H9 (cell line): ENCODE measurements at regions not wholly inside any gene's neighbourhood (a gene's known extent, or its start where the extent isn't known, plus 50 kb on each side); places are given as distances from the start of the nearest gene placed in this dataset.
A peak's percentile ranks its signal among the peaks of the same experiment; 100 is the strongest.

Experiments
- DNase-seq: peaks from one replicate; pipeline ENCODE4 v3.0.0-alpha.2; 2017
- H2AFZ ChIP-seq: one replicate; pipeline ENCODE4 v1.6.1; 2013; ENCODE audit warnings: mild to moderate bottlenecking, low read length, control low read depth, moderate library complexity
- H2AK5ac ChIP-seq: 2 replicates; pipeline ENCODE4 v1.6.1; 2013; ENCODE audit warnings: low read length, control low read depth, mixed read lengths; ENCODE audit not compliant: insufficient read length
- H2BK120ac ChIP-seq: one replicate; pipeline ENCODE4 v1.6.1; 2013; ENCODE audit warnings: low read depth, mild to moderate bottlenecking, low read length, control low read depth, inconsistent platforms; ENCODE audit not compliant: poor library complexity, severe bottlenecking
- H2BK12ac ChIP-seq: 2 replicates; pipeline ENCODE4 v1.6.1; 2013; ENCODE audit warnings: low read length, control low read depth, mixed read lengths, low read depth; ENCODE audit not compliant: insufficient read length
- H2BK15ac ChIP-seq: 2 replicates; pipeline ENCODE4 v1.6.1; 2013; ENCODE audit warnings: low read depth, low read length, control low read depth
- H2BK20ac ChIP-seq: one replicate; pipeline ENCODE4 v1.6.1; 2013; ENCODE audit warnings: low read depth, mild to moderate bottlenecking, low read length, control low read depth, inconsistent platforms; ENCODE audit not compliant: poor library complexity, severe bottlenecking
- H2BK5ac ChIP-seq: 2 replicates; pipeline ENCODE4 v1.6.1; 2013; ENCODE audit warnings: low read length, control low read depth, mixed read lengths; ENCODE audit not compliant: insufficient read length
- H3K14ac ChIP-seq: 2 replicates; pipeline ENCODE4 v1.6.1; 2013; ENCODE audit warnings: low read length, control low read depth; ENCODE audit not compliant: insufficient read depth
- H3K18ac ChIP-seq: 2 replicates; pipeline ENCODE4 v1.6.1; 2013; ENCODE audit warnings: low read depth, mild to moderate bottlenecking, mixed read lengths, low read length, control low read depth; ENCODE audit not compliant: insufficient read length
- H3K23ac ChIP-seq: 2 replicates; pipeline ENCODE4 v1.6.1; 2013; ENCODE audit warnings: low read length, control low read depth, mixed read lengths, low read depth; ENCODE audit not compliant: insufficient read length
- H3K23me2 ChIP-seq: 2 replicates; pipeline ENCODE4 v1.6.1; 2013; ENCODE audit warnings: low read depth, mild to moderate bottlenecking, mixed read lengths, low read length, control low read depth; ENCODE audit not compliant: insufficient read length, poor library complexity, severe bottlenecking
- H3K27ac ChIP-seq: 2 replicates; pipeline ENCODE4 v1.5.1; 2013; ENCODE audit warnings: low read length, control low read depth, mixed read lengths, low read depth; ENCODE audit not compliant: insufficient read length
- H3K27me3 ChIP-seq: 2 replicates; pipeline ENCODE4 v1.6.1; 2013; ENCODE audit warnings: low read length, control low read depth, inconsistent platforms; ENCODE audit not compliant: insufficient read depth
- H3K4ac ChIP-seq: 2 replicates; pipeline ENCODE4 v1.6.1; 2013; ENCODE audit warnings: low read depth, mild to moderate bottlenecking, control low read depth, inconsistent platforms, low read length, moderate library complexity
- H3K4me1 ChIP-seq: 2 replicates; pipeline ENCODE4 v1.6.1; 2013; ENCODE audit warnings: low read length, control low read depth, inconsistent platforms; ENCODE audit not compliant: insufficient read depth
- H3K4me2 ChIP-seq: 2 replicates; pipeline ENCODE4 v1.6.1; 2013; ENCODE audit warnings: low read length, control low read depth, mixed read lengths; ENCODE audit not compliant: insufficient read length, insufficient read depth
- H3K56ac ChIP-seq: 2 replicates; pipeline ENCODE4 v1.6.1; 2013; ENCODE audit warnings: low read depth, mild to moderate bottlenecking, mixed read lengths, low read length, control low read depth; ENCODE audit not compliant: insufficient read length
- H3K79me1 ChIP-seq: 2 replicates; pipeline ENCODE4 v1.6.1; 2013; ENCODE audit warnings: low read depth, mild to moderate bottlenecking, moderate library complexity, low read length, control low read depth, inconsistent platforms; ENCODE audit not compliant: insufficient read depth, poor library complexity, severe bottlenecking
- H3K79me2 ChIP-seq: 2 replicates; pipeline ENCODE4 v1.6.1; 2013; ENCODE audit warnings: low read length, control low read depth, inconsistent platforms; ENCODE audit not compliant: insufficient read depth
- H3K9ac ChIP-seq: 2 replicates; pipeline ENCODE4 v1.6.1; 2013; ENCODE audit warnings: low read length, control low read depth, mixed read lengths; ENCODE audit not compliant: insufficient read length; ENCODE audit errors: extremely low read depth
- H3K9me3 ChIP-seq: one replicate; pipeline ENCODE4 v1.6.1; 2013; ENCODE audit warnings: low read depth, low read length, inconsistent platforms; ENCODE audit not compliant: control insufficient read depth
- H3T11ph ChIP-seq: one replicate; pipeline ENCODE4 v1.6.1; 2013; ENCODE audit warnings: mild to moderate bottlenecking, low read length, control low read depth, inconsistent platforms
- H4K20me1 ChIP-seq: one replicate; pipeline ENCODE4 v1.6.1; 2013; ENCODE audit not compliant: control insufficient read depth, insufficient read length, insufficient read depth
- H4K5ac ChIP-seq: 2 replicates; pipeline ENCODE4 v1.6.1; 2013; ENCODE audit warnings: low read depth, mild to moderate bottlenecking, mixed read lengths, low read length, control low read depth; ENCODE audit not compliant: insufficient read length
- H4K8ac ChIP-seq: replicated peaks from 2 replicates; pipeline ENCODE4 v1.6.1; 2013; ENCODE audit warnings: low read length, control low read depth, mixed read lengths, low read depth; ENCODE audit not compliant: insufficient read length
- H4K91ac ChIP-seq: 2 replicates; pipeline ENCODE4 v1.6.1; 2013; ENCODE audit warnings: low read depth, mild to moderate bottlenecking, moderate library complexity, mixed read lengths, low read length, control low read depth; ENCODE audit not compliant: insufficient read length
- H3K27ac Mint-ChIP-seq, 3 experiments: 2 replicates in 2 of 3; 3 replicates in 1 of 3; pipeline ENCODE4 v1.8.0; 2020 to 2021; ENCODE audit warnings: mixed read lengths in 3 of 3, mild to moderate bottlenecking in 1 of 3, moderate library complexity in 1 of 3
- H3K27me3 Mint-ChIP-seq: 2 replicates; pipeline ENCODE4 v1.8.0; 2021; ENCODE audit warnings: low read depth, mild to moderate bottlenecking, moderate library complexity, mixed read lengths
- H3K36me3 Mint-ChIP-seq, 3 experiments: 2 replicates in 2 of 3; 3 replicates in 1 of 3; pipeline ENCODE4 v1.8.0; 2020 to 2021; ENCODE audit warnings: low read depth in 3 of 3, mixed read lengths in 3 of 3; ENCODE audit not compliant: insufficient read depth in 1 of 3
- H3K4me1 Mint-ChIP-seq, 2 experiments: 2 replicates each; pipeline ENCODE4 v1.8.0; 2020; ENCODE audit warnings: mixed read lengths in 2 of 2
- H3K4me3 Mint-ChIP-seq, 2 experiments: 2 replicates in 1 of 2; 3 replicates in 1 of 2; pipeline ENCODE4 v1.8.0; 2020 to 2021; ENCODE audit warnings: mild to moderate bottlenecking in 2 of 2, mixed read lengths in 2 of 2, moderate library complexity in 1 of 2
- H3K9me3 Mint-ChIP-seq, 2 experiments: 2 replicates in 1 of 2; 3 replicates in 1 of 2; pipeline ENCODE4 v1.8.0; 2020; ENCODE audit warnings: mild to moderate bottlenecking in 2 of 2, mixed read lengths in 2 of 2, moderate library complexity in 1 of 2
- WGBS: extraction: QIAGEN DNeasy Blood & Tissue Kit; methylation state at CpG from one replicate; pipeline ENCODE4 v1.1.7; 2013; ENCODE audit warnings: missing lambda C conversion rate, low lambda C conversion rate, mixed read lengths; ENCODE audit not compliant: insufficient read length; ENCODE audit errors: extremely low coverage; 5-methylcytosine and 5-hydroxymethylcytosine counted together
- TF ChIP-seq, protein P1 (sequence below): fragments of 200-600 bp; sonication (generic); conservative IDR thresholded peaks from 3 replicates; pipeline ENCODE4 v1.8.0; 2021; ENCODE audit warnings: antibody characterized with exemption, mild to moderate bottlenecking

DNA sequence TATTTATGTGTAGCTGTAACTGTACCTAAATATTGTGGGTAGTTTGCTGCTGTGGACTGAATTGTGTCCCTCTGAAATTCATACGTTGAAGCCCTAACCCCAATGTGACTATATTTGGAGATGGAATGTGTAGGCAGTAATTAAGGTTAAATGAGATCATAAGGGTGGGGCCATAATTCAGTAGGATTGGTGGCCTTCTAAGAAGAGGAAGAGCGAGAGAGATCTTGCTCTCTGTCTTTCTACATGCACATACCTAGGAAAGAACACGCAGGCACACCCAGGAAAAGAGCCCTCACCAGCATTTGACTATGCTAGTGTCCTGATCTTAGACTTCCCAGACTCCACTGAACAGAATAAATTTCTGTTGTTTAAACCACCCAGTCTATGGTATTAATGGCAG lies 67.6 kb upstream of the CFAP20DC start:
- H4K5ac ChIP-seq = no peak overlapping the region
- H4K91ac ChIP-seq = no peak overlapping the region
- H2BK15ac ChIP-seq = peak overlapping the region; percentile 5; the same call in 1 of the 2 replicates
- H2BK20ac ChIP-seq = no peak overlapping the region
- H3K27ac Mint-ChIP-seq = no peak overlapping the region
- no peak overlapping the region for H2BK5ac ChIP-seq
- peaks cover 0 to 4% of the 10 kb centered on the region in 2 experiments; a peak in 2 of 5 replicates for H3K9me3 Mint-ChIP-seq
- TF ChIP-seq, protein P1, sequence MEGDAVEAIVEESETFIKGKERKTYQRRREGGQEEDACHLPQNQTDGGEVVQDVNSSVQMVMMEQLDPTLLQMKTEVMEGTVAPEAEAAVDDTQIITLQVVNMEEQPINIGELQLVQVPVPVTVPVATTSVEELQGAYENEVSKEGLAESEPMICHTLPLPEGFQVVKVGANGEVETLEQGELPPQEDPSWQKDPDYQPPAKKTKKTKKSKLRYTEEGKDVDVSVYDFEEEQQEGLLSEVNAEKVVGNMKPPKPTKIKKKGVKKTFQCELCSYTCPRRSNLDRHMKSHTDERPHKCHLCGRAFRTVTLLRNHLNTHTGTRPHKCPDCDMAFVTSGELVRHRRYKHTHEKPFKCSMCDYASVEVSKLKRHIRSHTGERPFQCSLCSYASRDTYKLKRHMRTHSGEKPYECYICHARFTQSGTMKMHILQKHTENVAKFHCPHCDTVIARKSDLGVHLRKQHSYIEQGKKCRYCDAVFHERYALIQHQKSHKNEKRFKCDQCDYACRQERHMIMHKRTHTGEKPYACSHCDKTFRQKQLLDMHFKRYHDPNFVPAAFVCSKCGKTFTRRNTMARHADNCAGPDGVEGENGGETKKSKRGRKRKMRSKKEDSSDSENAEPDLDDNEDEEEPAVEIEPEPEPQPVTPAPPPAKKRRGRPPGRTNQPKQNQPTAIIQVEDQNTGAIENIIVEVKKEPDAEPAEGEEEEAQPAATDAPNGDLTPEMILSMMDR = no peak
- no peak overlapping the region for H3K23ac ChIP-seq
- no peak overlapping the region for H4K8ac ChIP-seq
- peaks cover 0 to 6% (median 4%) of the 10 kb centered on the region in 3 experiments; a peak in 4 of 7 replicates for H3K36me3 Mint-ChIP-seq
- no peak overlapping the region for H2BK120ac ChIP-seq
- H3K4me3 Mint-ChIP-seq = no peak overlapping the region
- no peak overlapping the region for H3K14ac ChIP-seq
- no peak overlapping the region for H3K18ac ChIP-seq
- no peak overlapping the region for H3K56ac ChIP-seq
- no peak for DNase-seq
- H3K27me3 Mint-ChIP-seq = no peaks in the 10 kb centered on the region; the same call in 1 of the 2 replicates
- H3T11ph ChIP-seq = no peak overlapping the region
- no peak overlapping the region for H3K4me2 ChIP-seq
- H3K4ac ChIP-seq = no peak overlapping the region
- H3K27ac ChIP-seq = no peak overlapping the region
- no peaks in the 10 kb centered on the region for H3K79me2 ChIP-seq
- H3K23me2 ChIP-seq = no peaks in the 10 kb centered on the region
- H2AK5ac ChIP-seq = no peak overlapping the region
- no peak overlapping the region for H2AFZ ChIP-seq
- no CpG with 5 or more reads among the region's 3 CpGs for WGBS
- H3K27me3 ChIP-seq = no peaks in the 10 kb centered on the region
- no peaks in the 10 kb centered on the region for H3K9me3 ChIP-seq
- H3K79me1 ChIP-seq = no peaks in the 10 kb centered on the region
- H3K9ac ChIP-seq = no peak overlapping the region
- H2BK12ac ChIP-seq = no peak overlapping the region
- no peaks in the 10 kb centered on the region for H4K20me1 ChIP-seq
- H3K4me1 ChIP-seq = no peaks in the 10 kb centered on the region; the same call in 1 of the 2 replicates
- peaks cover 4% of the 10 kb centered on the region in 2 experiments; a peak in 3 of 4 replicates for H3K4me1 Mint-ChIP-seq
